Activated T-helper 2 cell treated with anti-CD3 and anti-CD28 coated beads, Interferon-gamma antibody, Interleukin-2, Interleukin-4, amounts not matched to agents 10 μg/mL and 5 μg/mL and 100 μg/mL, durations not matched to agents 14 hours and 24 hours and 36 hours (primary cell): ENCODE measurements at regions not wholly inside any gene's neighbourhood (a gene's known extent, or its start where the extent isn't known, plus 50 kb on each side); places are given as distances from the start of the nearest gene placed in this dataset.

Experiments used
- DNase-seq: peaks from one replicate; pipeline ENCODE4 v3.0.0; 2021; ENCODE audit warnings: low spot score
- H3K27ac Mint-ChIP-seq: one replicate; pipeline ENCODE4 v1.8.0; 2021; ENCODE audit warnings: mixed read lengths
- H3K27me3 Mint-ChIP-seq: one replicate; pipeline ENCODE4 v1.8.0; 2021; ENCODE audit warnings: low read depth, mixed read lengths
- H3K36me3 Mint-ChIP-seq: one replicate; pipeline ENCODE4 v1.8.0; 2021; ENCODE audit warnings: low read depth, mixed read lengths
- H3K4me1 Mint-ChIP-seq: one replicate; pipeline ENCODE4 v1.8.0; 2021; ENCODE audit warnings: low read depth, mixed read lengths
- H3K4me3 Mint-ChIP-seq: one replicate; pipeline ENCODE4 v1.8.0; 2021; ENCODE audit warnings: low read depth, mild to moderate bottlenecking, moderate library complexity, mixed read lengths
- H3K9me3 Mint-ChIP-seq: one replicate; pipeline ENCODE4 v1.8.0; 2021; ENCODE audit warnings: mixed read lengths
- intact Hi-C: fragments of 100-400 bp; cut with micrococcal nuclease; formaldehyde crosslinking; loops from one replicate; pipeline ENCODE4 v1.15.1; 2023

GRCh38 chr6:62737792-62738191, 451.8 kb upstream of the KHDRBS2 start:
- intact Hi-C loops = no loop called here
- Mint-ChIP-seq H3K36me3 (no peaks in the 10 kb centered on the region), H3K27ac (no peak overlapping the region), H3K4me1 (no peaks in the 10 kb centered on the region), H3K4me3 (no peak overlapping the region), H3K27me3 (no peaks in the 10 kb centered on the region), H3K9me3 (peaks cover 38% of the 10 kb centered on the region)
- DNase-seq = no peak

- Mint-ChIP-seq H3K4me1 (no peaks in the 10 kb centered on the region), H3K4me3 (no peak overlapping the region), H3K9me3 (peaks cover 26% of the 10 kb centered on the region), H3K36me3 (no peaks in the 10 kb centered on the region), H3K27ac (no peak overlapping the region), H3K27me3 (no peaks in the 10 kb centered on the region)
- intact Hi-C loops = no loop called here
- no peak for DNase-seq
Observed at GRCh38 chr6:62721408-62721807, 435.4 kb upstream of the KHDRBS2 start.

GRCh38 chr6:62716719-62717118, 430.7 kb upstream of the KHDRBS2 start:
- no peak for DNase-seq
- Mint-ChIP-seq H3K4me3 (no peak overlapping the region), H3K36me3 (no peaks in the 10 kb centered on the region), H3K27ac (no peak overlapping the region), H3K27me3 (no peaks in the 10 kb centered on the region), H3K4me1 (no peaks in the 10 kb centered on the region), H3K9me3 (peaks cover 20% of the 10 kb centered on the region)
- intact Hi-C loops = no loop called here

DNA sequence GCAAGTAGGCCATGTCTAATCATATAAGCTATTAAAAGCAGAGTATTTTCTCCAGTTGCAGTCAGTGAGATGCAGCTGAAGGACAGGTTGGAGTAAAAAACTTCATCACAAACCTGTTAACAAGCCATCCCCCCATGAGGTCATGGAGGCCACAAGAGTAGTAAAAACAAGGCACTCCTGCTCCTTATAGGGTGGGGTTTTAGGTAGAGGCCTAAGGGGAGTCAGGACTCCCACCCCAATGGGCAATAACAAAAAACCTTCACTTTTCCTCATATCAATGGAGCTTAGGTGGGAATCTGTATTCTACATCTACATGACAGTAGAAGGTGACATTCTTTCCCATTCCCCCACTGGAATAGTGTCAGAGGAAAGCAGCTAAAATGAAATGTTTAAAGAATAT, 428.1 kb upstream of the KHDRBS2 start:
- Mint-ChIP-seq H3K4me3 (no peak overlapping the region), H3K9me3 (peaks cover 25% of the 10 kb centered on the region), H3K27ac (no peak overlapping the region), H3K36me3 (no peaks in the 10 kb centered on the region), H3K4me1 (no peaks in the 10 kb centered on the region), H3K27me3 (no peaks in the 10 kb centered on the region)
- intact Hi-C loops = no loop called here
- DNase-seq = no peak

GRCh38 chr6:62711750-62712149, 425.7 kb upstream of the KHDRBS2 start:
- intact Hi-C loops = no loop called here
- no peak for DNase-seq

GRCh38 chr6:62707914-62708313, 421.9 kb upstream of the KHDRBS2 start:
- DNase-seq = no peak
- Mint-ChIP-seq H3K27me3 (no peaks in the 10 kb centered on the region), H3K36me3 (no peaks in the 10 kb centered on the region), H3K27ac (no peak overlapping the region), H3K9me3 (peaks cover 59% of the 10 kb centered on the region), H3K4me1 (no peaks in the 10 kb centered on the region), H3K4me3 (no peak overlapping the region)
- intact Hi-C loops = no loop called here

More at GRCh38 chr6:62711750-62712149, 425.7 kb upstream of the KHDRBS2 start:
- H3K36me3 Mint-ChIP-seq = no peaks in the 10 kb centered on the region
- H3K4me3 Mint-ChIP-seq = no peak overlapping the region
- H3K27ac Mint-ChIP-seq = no peak overlapping the region
- no peaks in the 10 kb centered on the region for H3K4me1 Mint-ChIP-seq
- no peaks in the 10 kb centered on the region for H3K27me3 Mint-ChIP-seq
- H3K9me3 Mint-ChIP-seq = peaks cover 33% of the 10 kb centered on the region

DNA sequence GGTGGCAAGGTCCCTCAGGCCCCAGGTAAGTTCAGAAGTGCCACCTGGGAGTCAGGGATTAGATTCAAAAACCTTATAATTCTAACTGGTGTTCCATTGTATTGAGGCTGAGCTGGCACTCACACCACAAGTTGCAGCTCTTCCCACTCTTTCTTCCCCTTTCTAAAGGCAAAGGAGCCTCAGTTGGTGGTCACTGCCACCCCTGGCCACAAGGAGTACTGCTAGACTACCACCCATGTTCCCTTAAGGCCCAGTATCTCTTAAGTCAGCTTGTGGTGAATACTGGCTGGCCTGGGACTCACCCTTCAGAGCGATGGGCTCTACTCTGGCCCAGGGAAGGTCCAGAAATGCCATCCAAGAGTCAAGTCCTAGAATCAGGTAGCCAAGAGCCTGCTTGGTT, 421.1 kb upstream of the KHDRBS2 start:
- Mint-ChIP-seq H3K36me3 (no peaks in the 10 kb centered on the region), H3K4me1 (no peaks in the 10 kb centered on the region), H3K9me3 (peaks cover 59% of the 10 kb centered on the region), H3K4me3 (no peak overlapping the region), H3K27me3 (no peaks in the 10 kb centered on the region), H3K27ac (no peak overlapping the region)
- DNase-seq = no peak
- intact Hi-C loops = no loop called here

DNA sequence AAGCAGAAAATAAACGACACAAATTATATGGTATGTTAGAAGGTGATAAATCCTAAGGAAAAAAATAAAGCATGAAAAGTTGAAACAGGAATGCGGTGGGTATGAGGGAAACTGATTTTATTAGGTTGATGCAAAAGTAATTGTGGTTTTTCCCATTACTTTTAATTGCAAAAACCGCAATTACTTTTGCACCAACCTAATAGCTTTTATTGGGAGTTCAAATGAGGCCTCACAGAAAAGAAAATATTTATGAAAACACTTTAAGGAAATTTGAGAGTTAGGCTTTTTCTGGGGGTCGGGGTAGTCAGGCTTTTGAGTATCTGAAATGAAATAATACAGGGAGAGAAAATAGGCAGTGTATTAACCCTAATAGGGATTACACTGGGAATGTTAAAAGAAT, 397.0 kb upstream of the KHDRBS2 start:
- Mint-ChIP-seq H3K4me3 (no peak overlapping the region), H3K27ac (no peak overlapping the region), H3K4me1 (no peaks in the 10 kb centered on the region), H3K27me3 (no peaks in the 10 kb centered on the region), H3K9me3 (peaks cover 40% of the 10 kb centered on the region), H3K36me3 (no peaks in the 10 kb centered on the region)
- DNase-seq = no peak
- intact Hi-C loops = no loop called here

DNA sequence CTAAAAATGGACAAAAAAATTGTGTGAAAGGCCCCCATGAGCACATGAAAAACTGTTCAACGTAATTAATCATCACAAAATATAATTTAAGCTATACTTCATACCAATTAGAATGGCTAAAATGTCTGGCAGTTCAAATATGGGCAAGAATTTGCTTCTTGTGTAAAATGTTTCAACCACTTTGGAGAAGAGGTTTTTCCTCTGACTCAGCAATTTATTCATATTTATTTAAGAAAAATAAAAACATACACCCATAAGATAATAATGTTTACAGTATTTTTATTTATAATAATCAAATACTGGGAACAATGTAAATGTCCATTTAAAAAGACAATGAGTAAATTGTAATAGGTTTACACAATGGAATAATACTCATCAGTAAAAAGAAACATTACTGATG, 395.1 kb upstream of the KHDRBS2 start:
- H3K27me3 Mint-ChIP-seq = no peaks in the 10 kb centered on the region
- H3K9me3 Mint-ChIP-seq = peaks cover 45% of the 10 kb centered on the region
- no peak for DNase-seq
- H3K4me3 Mint-ChIP-seq = no peak overlapping the region
- H3K36me3 Mint-ChIP-seq = no peaks in the 10 kb centered on the region
- no peak overlapping the region for H3K27ac Mint-ChIP-seq
- no peaks in the 10 kb centered on the region for H3K4me1 Mint-ChIP-seq
- intact Hi-C loops = no loop called here

DNA sequence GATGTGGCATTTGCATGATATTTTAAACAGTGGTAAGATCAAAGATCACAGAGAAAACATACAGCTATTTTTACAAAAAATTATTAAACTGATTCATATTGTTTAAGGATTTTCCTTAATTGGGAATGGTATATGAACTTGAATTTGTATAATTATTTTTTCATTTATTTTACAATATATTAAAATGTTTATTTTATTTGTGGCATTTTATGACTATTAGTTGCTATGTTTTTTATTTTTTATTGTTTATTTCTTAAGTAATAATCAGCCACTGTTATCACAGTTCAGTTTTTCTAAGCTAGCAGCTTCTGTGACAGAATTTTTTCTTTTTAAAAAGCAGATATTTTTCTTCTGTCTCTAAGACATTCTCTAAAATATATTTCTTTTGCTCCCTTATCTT, 387.0 kb upstream of the KHDRBS2 start:
- intact Hi-C loops = no loop called here

DNA sequence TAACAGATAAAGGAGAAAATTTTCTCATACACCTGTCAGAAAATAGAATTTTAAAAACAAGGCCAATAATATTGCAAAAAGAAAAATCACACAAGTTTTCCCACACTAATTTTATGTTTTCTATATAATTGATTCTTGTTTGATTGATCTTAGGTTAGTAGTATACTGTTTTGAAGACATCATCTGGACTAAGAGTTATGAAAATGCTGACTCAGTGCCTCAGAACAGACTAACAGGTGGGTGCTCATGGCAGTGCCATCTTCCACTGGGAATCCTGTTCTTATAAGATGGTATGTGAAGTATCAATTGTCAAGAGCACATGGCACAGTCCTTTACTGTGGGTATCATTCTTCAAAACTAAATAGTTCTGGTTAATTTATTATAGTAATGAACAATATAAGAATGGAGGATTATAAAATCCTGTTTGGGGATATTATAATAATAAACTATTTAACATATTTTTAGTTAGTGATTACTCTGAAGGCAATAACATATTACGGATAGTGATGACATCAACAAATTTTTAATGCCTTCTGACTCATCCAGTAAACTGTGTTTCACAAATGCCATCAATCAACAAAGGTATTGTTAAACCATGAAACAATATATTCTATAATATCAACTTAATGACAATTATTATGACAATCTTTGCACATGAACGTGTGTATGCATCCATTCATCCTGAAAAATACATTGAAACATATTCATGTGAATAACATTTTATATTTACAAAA, 384.6 kb upstream of the KHDRBS2 start:
- Mint-ChIP-seq H3K9me3 (peaks cover 14% of the 10 kb centered on the region), H3K27me3 (no peaks in the 10 kb centered on the region), H3K36me3 (no peaks in the 10 kb centered on the region), H3K4me1 (no peaks in the 10 kb centered on the region), H3K4me3 (no peak overlapping the region), H3K27ac (no peak overlapping the region)
- DNase-seq = no peak
- intact Hi-C loops = no loop called here

More for the DNA sequence above, 387.0 kb upstream of the KHDRBS2 start:
- Mint-ChIP-seq H3K27ac (no peak overlapping the region), H3K4me1 (no peaks in the 10 kb centered on the region), H3K9me3 (peaks cover 17% of the 10 kb centered on the region), H3K27me3 (no peaks in the 10 kb centered on the region), H3K4me3 (no peak overlapping the region), H3K36me3 (no peaks in the 10 kb centered on the region)
- no peak for DNase-seq

DNA sequence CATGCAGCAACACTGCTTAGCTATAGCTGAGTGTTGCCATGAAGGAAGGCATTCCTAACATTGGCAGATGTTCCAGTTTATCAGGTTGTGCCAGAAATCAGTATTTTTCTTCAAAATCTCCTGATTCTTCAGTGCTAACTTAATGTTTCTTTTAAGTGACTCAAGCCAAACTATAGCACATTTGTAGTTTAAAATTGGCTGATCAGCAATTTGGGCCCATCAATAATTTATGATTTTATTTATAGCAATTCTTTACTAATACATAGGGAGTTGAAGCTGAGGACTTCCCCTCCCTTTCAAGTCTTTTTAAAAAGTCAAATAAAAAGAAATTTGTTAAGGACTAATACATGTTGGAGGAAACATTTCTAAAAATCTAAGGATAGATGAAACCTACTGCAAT, 383.8 kb upstream of the KHDRBS2 start:
- Mint-ChIP-seq H3K4me3 (no peak overlapping the region), H3K27me3 (no peaks in the 10 kb centered on the region), H3K4me1 (no peaks in the 10 kb centered on the region), H3K9me3 (peaks cover 10% of the 10 kb centered on the region), H3K36me3 (no peaks in the 10 kb centered on the region), H3K27ac (no peak overlapping the region)
- intact Hi-C loops = no loop called here
- DNase-seq = no peak

DNA sequence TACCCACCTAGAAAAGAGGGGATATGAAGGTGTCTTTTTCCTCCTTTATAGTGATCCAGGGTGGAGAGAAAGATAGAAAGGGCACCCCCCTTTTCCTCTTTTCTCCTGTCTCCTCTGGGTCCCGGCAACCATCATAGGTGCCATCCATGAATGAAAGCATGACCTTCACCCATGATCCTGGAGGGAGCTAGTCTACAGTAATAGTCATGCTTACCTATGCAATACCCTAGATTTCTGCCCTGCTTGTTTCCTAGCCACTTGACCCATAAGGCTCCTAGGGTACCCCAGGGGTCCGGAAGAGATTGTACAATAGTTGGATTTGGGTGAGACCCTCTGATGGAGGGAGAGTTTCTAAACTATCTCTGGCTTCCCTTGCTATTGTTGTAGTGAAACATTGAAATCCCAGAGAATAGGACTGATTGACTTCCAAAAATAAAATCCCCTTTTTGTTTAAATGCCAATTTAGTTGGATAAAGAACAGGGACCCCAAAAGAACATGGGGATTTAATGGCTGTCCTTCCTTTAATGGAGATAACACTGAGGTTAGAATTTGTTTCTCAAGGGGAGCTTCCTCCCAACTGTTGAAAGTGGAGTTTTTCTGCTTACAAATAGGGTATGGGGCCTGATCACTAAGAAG, 366.8 kb upstream of the KHDRBS2 start:
- intact Hi-C loops = no loop called here
- Mint-ChIP-seq H3K4me1 (no peaks in the 10 kb centered on the region), H3K4me3 (no peak overlapping the region), H3K9me3 (peaks cover 40% of the 10 kb centered on the region), H3K36me3 (no peaks in the 10 kb centered on the region), H3K27me3 (no peaks in the 10 kb centered on the region), H3K27ac (no peak overlapping the region)
- DNase-seq = no peak
